Body of pancreas (tissue), 4 donors: ENCODE measurements at regions not wholly inside any gene's neighbourhood (a gene's known extent, or its start where the extent isn't known, plus 50 kb on each side); places are given as distances from the start of the nearest gene placed in this dataset.

Source experiments
- CTCF ChIP-seq, 7 experiments: fragments of 450-650 bp in 4 of 7; fragments of 200-600 bp in 3 of 7; sonication (generic) in 3 of 7; IDR thresholded peaks; one replicate each; pipeline ENCODE4 v1.5.1; 2016 to 2019; ENCODE audit warnings: antibody characterized with exemption in 7 of 7
- POLR2A ChIP-seq, 3 donors: fragments of 450-650 bp; IDR thresholded peaks; one replicate each; pipeline ENCODE4 v1.6.1; 2016; ENCODE audit warnings: antibody characterized with exemption in 3 of 3, mild to moderate bottlenecking in 2 of 3

DNA sequence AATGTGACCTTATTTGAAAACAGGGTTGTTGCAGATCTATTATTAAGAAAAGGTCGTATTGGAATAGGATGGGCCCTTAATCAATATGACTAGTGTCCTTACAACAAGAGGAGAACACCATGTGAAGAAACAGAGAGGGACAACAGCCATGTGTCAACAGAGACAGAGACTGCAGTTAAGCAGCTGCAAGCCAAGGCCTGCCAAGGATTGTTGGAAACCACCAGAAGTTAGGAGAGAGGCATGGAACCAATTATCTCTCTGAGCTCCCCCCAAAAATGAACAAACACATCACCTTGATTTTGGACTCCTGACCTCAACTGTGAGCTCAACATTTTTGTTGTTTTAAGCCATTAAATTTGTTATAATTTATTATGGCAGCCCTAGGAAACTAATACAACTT is 214.6 kb upstream of the PRKD1 start:
- TF ChIP-seq POLR2A (IDR thresholded peaks at IDR 0.05) (no peak), CTCF (IDR thresholded peaks at IDR 0.05) (no peak)
